ENCODE measurements at regions not wholly inside any gene's neighbourhood (a gene's known extent, or its start where the extent isn't known, plus 50 kb on each side); places are given as distances from the start of the nearest gene placed in this dataset.
"Not testable (repeated sequence)": the region's sequence is repeated elsewhere in the genome, so short reads cannot be mapped to it uniquely, and the experiment has no call there.

DNA sequence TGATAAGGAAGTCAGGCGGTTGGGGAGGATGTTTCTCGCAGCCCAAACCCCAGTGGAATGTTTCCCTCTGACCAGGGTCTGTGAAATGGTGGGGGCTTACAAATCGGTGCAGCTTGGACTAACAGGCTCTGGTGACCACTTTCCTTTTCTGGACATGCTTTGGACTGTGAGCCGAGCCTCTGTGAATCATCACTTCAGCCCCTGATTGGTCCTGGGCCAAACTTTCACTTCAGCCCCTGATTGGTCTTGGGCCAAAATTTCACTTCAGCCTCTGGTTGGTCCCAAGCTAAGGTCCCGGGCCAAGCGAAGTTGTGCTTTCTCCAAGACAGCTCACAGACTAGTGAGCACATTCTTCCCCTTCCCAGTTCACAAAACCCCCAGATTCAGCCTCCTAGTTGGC is 223.7 kb upstream of the ANKRD20A1 start:
- H3K79me2 ChIP-seq (ENCODE audit: control insufficient read depth, insufficient read depth, low read length); H3K4me2 ChIP-seq (ENCODE audit: control insufficient read depth, extremely low read depth, insufficient read depth, low read depth, low read length); H3K27ac ChIP-seq (ENCODE audit: control insufficient read depth, insufficient read depth, low read length); H3K9ac ChIP-seq (ENCODE audit: control insufficient read depth, extremely low read depth, insufficient read depth, low read length); H3K4me3 ChIP-seq (ENCODE audit: control insufficient read depth in 2 of 3, extremely low read depth in 1 of 3, insufficient read depth in 2 of 3, low read depth in 1 of 3, low read length in 3 of 3); FAIRE-seq; H3K4me1 ChIP-seq (ENCODE audit: control insufficient read depth, extremely low read depth, insufficient read depth, low read length); H3K9me3 ChIP-seq (ENCODE audit: control insufficient read depth, low read depth, low read length); H3K36me3 ChIP-seq (ENCODE audit: control insufficient read depth in 2 of 2, extremely low read depth in 1 of 2, insufficient read depth in 2 of 2, low read length in 2 of 2); DNase-seq (ENCODE audit: low read depth, low spot score); H4K20me1 ChIP-seq (ENCODE audit: control insufficient read depth, extremely low read depth, insufficient read depth, low read length); H2AFZ ChIP-seq (ENCODE audit: control insufficient read depth, low read length); H3K9me1 ChIP-seq (ENCODE audit: control insufficient read depth, extremely low read depth, insufficient read depth, low read length); H3K27me3 ChIP-seq (ENCODE audit: control insufficient read depth, extremely low read depth, insufficient read depth, low read length); dilution Hi-C loops (cut with MboI; ENCODE audit: extremely low pct_ligation_motif_present, low sequenced_read_pairs): not testable (repeated sequence)

DNA sequence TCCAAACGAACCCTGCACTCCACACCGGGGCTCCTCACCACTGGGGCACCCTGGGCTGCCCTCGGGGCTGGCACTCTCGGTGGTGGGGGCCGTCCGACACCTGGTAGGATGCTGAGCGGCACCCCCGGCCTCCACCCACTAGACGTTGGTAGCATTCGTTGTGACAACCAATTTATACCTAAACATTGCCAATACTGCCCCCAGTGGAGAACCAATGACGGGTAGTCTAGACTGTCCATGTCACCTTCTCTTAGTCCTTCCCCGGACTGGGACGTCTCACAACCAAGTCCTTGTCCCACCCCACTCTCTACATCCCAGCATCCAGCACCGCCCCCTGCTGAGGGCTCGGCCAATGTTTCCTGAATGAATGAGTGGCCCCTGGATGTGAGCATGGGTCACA is 246.8 kb upstream of the ANKRD20A1 start:
- H3K36me3 ChIP-seq (ENCODE audit: control insufficient read depth in 2 of 2, extremely low read depth in 1 of 2, insufficient read depth in 2 of 2, low read length in 2 of 2); H2AFZ ChIP-seq (ENCODE audit: control insufficient read depth, low read length); H3K9me3 ChIP-seq (ENCODE audit: control insufficient read depth, low read depth, low read length); H3K4me1 ChIP-seq (ENCODE audit: control insufficient read depth, extremely low read depth, insufficient read depth, low read length); H3K27ac ChIP-seq (ENCODE audit: control insufficient read depth, insufficient read depth, low read length); H3K4me3 ChIP-seq (ENCODE audit: control insufficient read depth in 2 of 3, extremely low read depth in 1 of 3, insufficient read depth in 2 of 3, low read depth in 1 of 3, low read length in 3 of 3); DNase-seq (ENCODE audit: low read depth, low spot score); H4K20me1 ChIP-seq (ENCODE audit: control insufficient read depth, extremely low read depth, insufficient read depth, low read length); H3K4me2 ChIP-seq (ENCODE audit: control insufficient read depth, extremely low read depth, insufficient read depth, low read depth, low read length); FAIRE-seq; H3K9ac ChIP-seq (ENCODE audit: control insufficient read depth, extremely low read depth, insufficient read depth, low read length); dilution Hi-C loops (cut with MboI; ENCODE audit: extremely low pct_ligation_motif_present, low sequenced_read_pairs); H3K9me1 ChIP-seq (ENCODE audit: control insufficient read depth, extremely low read depth, insufficient read depth, low read length); H3K79me2 ChIP-seq (ENCODE audit: control insufficient read depth, insufficient read depth, low read length); H3K27me3 ChIP-seq (ENCODE audit: control insufficient read depth, extremely low read depth, insufficient read depth, low read length): not testable (repeated sequence)

DNA sequence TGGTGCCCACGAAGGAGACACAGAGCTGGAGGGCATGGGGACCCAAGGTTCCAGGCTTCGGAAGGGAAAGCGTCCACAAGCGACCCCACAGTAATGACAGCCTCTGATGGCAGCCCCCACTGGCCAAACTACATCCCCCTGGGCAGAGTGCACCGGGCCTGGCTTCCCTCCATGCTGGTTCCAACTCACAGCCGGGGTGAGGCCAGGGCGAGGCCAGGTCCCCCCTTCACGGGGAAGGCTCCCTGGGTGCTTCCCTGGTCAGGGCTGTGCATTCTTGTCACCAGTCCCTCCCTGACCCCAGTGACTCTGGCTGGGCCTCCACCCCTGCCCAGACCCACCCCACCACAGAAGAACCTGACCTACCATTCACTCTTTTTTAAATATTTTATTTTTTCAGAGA is 248.9 kb upstream of the ANKRD20A1 start:
- H3K27me3 ChIP-seq (ENCODE audit: control insufficient read depth, extremely low read depth, insufficient read depth, low read length); FAIRE-seq; H2AFZ ChIP-seq (ENCODE audit: control insufficient read depth, low read length); H3K36me3 ChIP-seq (ENCODE audit: control insufficient read depth in 2 of 2, extremely low read depth in 1 of 2, insufficient read depth in 2 of 2, low read length in 2 of 2); DNase-seq (ENCODE audit: low read depth, low spot score); H3K9ac ChIP-seq (ENCODE audit: control insufficient read depth, extremely low read depth, insufficient read depth, low read length); H3K4me3 ChIP-seq (ENCODE audit: control insufficient read depth in 2 of 3, extremely low read depth in 1 of 3, insufficient read depth in 2 of 3, low read depth in 1 of 3, low read length in 3 of 3); H3K9me1 ChIP-seq (ENCODE audit: control insufficient read depth, extremely low read depth, insufficient read depth, low read length); H3K9me3 ChIP-seq (ENCODE audit: control insufficient read depth, low read depth, low read length); H3K79me2 ChIP-seq (ENCODE audit: control insufficient read depth, insufficient read depth, low read length); H4K20me1 ChIP-seq (ENCODE audit: control insufficient read depth, extremely low read depth, insufficient read depth, low read length); H3K27ac ChIP-seq (ENCODE audit: control insufficient read depth, insufficient read depth, low read length); H3K4me1 ChIP-seq (ENCODE audit: control insufficient read depth, extremely low read depth, insufficient read depth, low read length); H3K4me2 ChIP-seq (ENCODE audit: control insufficient read depth, extremely low read depth, insufficient read depth, low read depth, low read length); dilution Hi-C loops (cut with MboI; ENCODE audit: extremely low pct_ligation_motif_present, low sequenced_read_pairs): not testable (repeated sequence)

DNA sequence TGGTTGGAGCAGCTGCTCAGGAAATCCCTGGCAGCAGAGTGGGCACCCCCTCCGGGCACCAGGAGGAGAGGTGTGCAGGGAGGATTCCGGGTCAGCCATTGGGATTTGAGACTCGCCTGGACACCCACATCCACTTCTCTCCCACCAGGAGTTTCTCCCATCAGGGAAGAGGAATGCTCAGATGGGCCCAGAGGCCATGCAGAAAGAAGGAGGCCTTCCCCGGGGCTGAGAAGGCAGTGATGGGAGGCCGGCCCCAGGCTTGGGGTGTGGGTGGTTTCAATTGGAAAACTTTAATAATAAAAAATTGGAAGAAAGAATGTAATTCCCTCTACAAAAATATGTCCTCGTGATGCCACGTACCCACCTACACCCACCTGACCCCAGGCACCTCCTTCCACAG is 249.3 kb upstream of the ANKRD20A1 start:
- H3K4me2 ChIP-seq (ENCODE audit: control insufficient read depth, extremely low read depth, insufficient read depth, low read depth, low read length); H3K9ac ChIP-seq (ENCODE audit: control insufficient read depth, extremely low read depth, insufficient read depth, low read length); H3K79me2 ChIP-seq (ENCODE audit: control insufficient read depth, insufficient read depth, low read length); H3K9me3 ChIP-seq (ENCODE audit: control insufficient read depth, low read depth, low read length); DNase-seq (ENCODE audit: low read depth, low spot score); H3K4me1 ChIP-seq (ENCODE audit: control insufficient read depth, extremely low read depth, insufficient read depth, low read length); H3K4me3 ChIP-seq (ENCODE audit: control insufficient read depth in 2 of 3, extremely low read depth in 1 of 3, insufficient read depth in 2 of 3, low read depth in 1 of 3, low read length in 3 of 3); dilution Hi-C loops (cut with MboI; ENCODE audit: extremely low pct_ligation_motif_present, low sequenced_read_pairs); H3K27ac ChIP-seq (ENCODE audit: control insufficient read depth, insufficient read depth, low read length); H3K9me1 ChIP-seq (ENCODE audit: control insufficient read depth, extremely low read depth, insufficient read depth, low read length); H2AFZ ChIP-seq (ENCODE audit: control insufficient read depth, low read length); FAIRE-seq; H3K36me3 ChIP-seq (ENCODE audit: control insufficient read depth in 2 of 2, extremely low read depth in 1 of 2, insufficient read depth in 2 of 2, low read length in 2 of 2); H4K20me1 ChIP-seq (ENCODE audit: control insufficient read depth, extremely low read depth, insufficient read depth, low read length); H3K27me3 ChIP-seq (ENCODE audit: control insufficient read depth, extremely low read depth, insufficient read depth, low read length): not testable (repeated sequence)

DNA sequence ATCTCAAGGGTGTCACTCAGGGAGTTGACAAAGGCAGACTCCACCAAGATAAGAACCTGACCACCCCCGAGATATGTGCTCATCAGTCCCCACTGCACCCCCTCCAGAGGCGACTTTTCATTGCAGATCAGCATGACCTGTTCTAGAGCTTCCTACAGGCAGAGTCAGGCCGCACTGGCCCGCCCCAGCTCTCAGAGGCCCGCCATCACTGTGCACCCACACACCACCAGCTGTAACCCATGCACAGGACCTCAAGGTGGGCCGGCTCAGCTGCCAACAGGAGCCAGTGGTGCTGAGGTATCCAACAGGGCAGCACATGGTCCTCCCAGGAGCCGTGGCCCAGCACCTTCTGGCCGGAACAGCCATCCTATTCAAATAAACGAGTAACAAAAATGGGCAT is 253.6 kb upstream of the ANKRD20A1 start:
- H3K4me2 ChIP-seq (ENCODE audit: control insufficient read depth, extremely low read depth, insufficient read depth, low read depth, low read length); H3K79me2 ChIP-seq (ENCODE audit: control insufficient read depth, insufficient read depth, low read length); H2AFZ ChIP-seq (ENCODE audit: control insufficient read depth, low read length); FAIRE-seq; dilution Hi-C loops (cut with MboI; ENCODE audit: extremely low pct_ligation_motif_present, low sequenced_read_pairs); H4K20me1 ChIP-seq (ENCODE audit: control insufficient read depth, extremely low read depth, insufficient read depth, low read length); H3K4me3 ChIP-seq (ENCODE audit: control insufficient read depth in 2 of 3, extremely low read depth in 1 of 3, insufficient read depth in 2 of 3, low read depth in 1 of 3, low read length in 3 of 3); H3K27me3 ChIP-seq (ENCODE audit: control insufficient read depth, extremely low read depth, insufficient read depth, low read length); H3K4me1 ChIP-seq (ENCODE audit: control insufficient read depth, extremely low read depth, insufficient read depth, low read length); H3K9me3 ChIP-seq (ENCODE audit: control insufficient read depth, low read depth, low read length); H3K36me3 ChIP-seq (ENCODE audit: control insufficient read depth in 2 of 2, extremely low read depth in 1 of 2, insufficient read depth in 2 of 2, low read length in 2 of 2); H3K9me1 ChIP-seq (ENCODE audit: control insufficient read depth, extremely low read depth, insufficient read depth, low read length); H3K9ac ChIP-seq (ENCODE audit: control insufficient read depth, extremely low read depth, insufficient read depth, low read length); DNase-seq (ENCODE audit: low read depth, low spot score); H3K27ac ChIP-seq (ENCODE audit: control insufficient read depth, insufficient read depth, low read length): not testable (repeated sequence)
